HCT116 (cell line): ENCODE measurements at regions not wholly inside any gene's neighbourhood (a gene's known extent, or its start where the extent isn't known, plus 50 kb on each side); places are given as distances from the start of the nearest gene placed in this dataset.

Experiments used
- ATAC-seq: fragments of 200-7000 bp; cut with Tn5 transposase; 2 replicates; pipeline ENCODE4 v1.9.1; 2020; ENCODE audit warnings: mild to moderate bottlenecking, moderate library complexity
- BruUV-seq: library from RNA; stranded (reverse); fragments of 400-500 nt; replicated peaks from 2 replicates; lab custom pipeline; 2021; lab: Mats Ljungman, UMichigan
- CTCF ChIA-PET: fragments of 300-600 bp; sonication (Branson Sonifier 250); formaldehyde crosslinking; loops from one replicate; lab custom pipeline; 2021; ENCODE audit warnings: antibody characterized with exemption; lab: Charles Lee
- POLR2A ChIA-PET: fragments of 300-600, 350-600 bp; sonication (Branson Sonifier 250); formaldehyde crosslinking; loops from one replicate; lab custom pipeline; 2021; ENCODE audit warnings: antibody characterized with exemption; lab: Charles Lee
- RAD21 ChIA-PET, 2 experiments: fragments of 300-600 bp; sonication (Branson Sonifier 250); formaldehyde crosslinking; loops; one replicate each; lab custom pipeline; 2023; ENCODE audit warnings: low total read pairs in 2 of 2; ENCODE audit not compliant: uncharacterized antibody in 2 of 2, unreplicated experiment in 2 of 2, low non-redundant PET in 1 of 2; lab: Charles Lee
- DNase-seq: peaks from one replicate; pipeline ENCODE4 v3.0.0-alpha.2; 2010; ENCODE audit warnings: low read depth, low spot score
- H2AFZ ChIP-seq: fragments of 200-600 bp; shearing (Covaris generic), sonication (generic); 2 replicates; pipeline ENCODE4 v1.6.1; 2017; ENCODE audit warnings: low read depth, mixed run types, mixed read lengths, antibody characterized with exemption, low read length; ENCODE audit not compliant: poor library complexity, severe bottlenecking
- H3K27ac ChIP-seq: 2 replicates; pipeline ENCODE4 v1.5.1; 2012; ENCODE audit warnings: low read depth, low read length
- H3K27me3 ChIP-seq: fragments of 200-600 bp; sonication (generic); 2 replicates; pipeline ENCODE4 v1.6.1; 2016; ENCODE audit warnings: mixed run types, low read length, mixed read lengths; ENCODE audit not compliant: insufficient read depth
- H3K36me3 ChIP-seq, 2 experiments: fragments of 200-500 bp in 1 of 2; fragments of 200-600 bp in 1 of 2; sonication (Bioruptor generic) in 1 of 2; sonication (generic) in 1 of 2; 2 replicates each; pipeline versions ENCODE4 v1.5.1 to v1.6.1; 2014 to 2016; ENCODE audit warnings: low read length in 2 of 2, inconsistent platforms in 1 of 2, mixed read lengths in 1 of 2, mixed run types in 1 of 2; ENCODE audit not compliant: insufficient read depth in 2 of 2, control insufficient read depth in 1 of 2
- H3K4me1 ChIP-seq, 2 experiments: fragments of 200-600 bp in 1 of 2; sonication (generic) in 1 of 2; 2 replicates each; pipeline versions ENCODE4 v1.5.1 to v1.6.1; 2012 to 2017; ENCODE audit warnings: low read length in 2 of 2, inconsistent platforms in 1 of 2, mild to moderate bottlenecking in 1 of 2, mixed read lengths in 1 of 2, mixed run types in 1 of 2, moderate library complexity in 1 of 2; ENCODE audit not compliant: insufficient read depth in 2 of 2, control insufficient read depth in 1 of 2
- H3K4me2 ChIP-seq: fragments of 200-600 bp; sonication (generic); 2 replicates; pipeline ENCODE4 v1.6.1; 2017; ENCODE audit warnings: mixed run types, low read length, mixed read lengths
- H3K4me3 ChIP-seq, 2 experiments: fragments of 200-600 bp in 1 of 2; sonication (generic) in 1 of 2; replicated peaks in 1 of 2; 2 replicates each; pipeline ENCODE4 v1.5.1; 2011 to 2016; ENCODE audit warnings: low read length in 2 of 2, control low read depth in 1 of 2, low read depth in 1 of 2, mild to moderate bottlenecking in 1 of 2, mixed read lengths in 1 of 2, mixed run types in 1 of 2
- H3K79me2 ChIP-seq: fragments of 200-600 bp; sonication (generic); 2 replicates; pipeline ENCODE4 v1.6.1; 2017; ENCODE audit warnings: mild to moderate bottlenecking, mixed run types, low read length, moderate library complexity, mixed read lengths; ENCODE audit not compliant: insufficient read depth
- H3K9ac ChIP-seq: fragments of 200-600 bp; sonication (generic); 2 replicates; pipeline ENCODE4 v1.6.1; 2016; ENCODE audit warnings: low read length, mixed read lengths
- H3K9me2 ChIP-seq: fragments of 200-600 bp; sonication (generic), shearing (Covaris generic); 2 replicates; pipeline ENCODE4 v1.6.1; 2017; ENCODE audit warnings: mixed run types, mild to moderate bottlenecking, moderate library complexity; ENCODE audit not compliant: insufficient read depth
- H3K9me3 ChIP-seq, 2 experiments: fragments of 200-500 bp in 1 of 2; fragments of 200-600 bp in 1 of 2; sonication (Bioruptor generic) in 1 of 2; sonication (generic) in 1 of 2; 2 replicates each; pipeline ENCODE4 v1.6.1; 2014 to 2017; ENCODE audit warnings: low read length in 2 of 2, mixed read lengths in 2 of 2, inconsistent platforms in 1 of 2, low read depth in 1 of 2, mild to moderate bottlenecking in 1 of 2, mixed run types in 1 of 2, moderate library complexity in 1 of 2; ENCODE audit not compliant: control insufficient read depth in 1 of 2, insufficient read depth in 1 of 2
- H4K20me1 ChIP-seq: fragments of 200-600 bp; sonication (generic), shearing (Covaris generic); 2 replicates; pipeline ENCODE4 v1.6.1; 2017; ENCODE audit warnings: mixed run types, mild to moderate bottlenecking, moderate library complexity; ENCODE audit not compliant: insufficient read depth
- CBX3 ChIP-seq: IDR thresholded peaks from 2 replicates; pipeline ENCODE4 v1.6.1; 2012; ENCODE audit warnings: low read depth
- CEBPB ChIP-seq: IDR thresholded peaks from 2 replicates; pipeline ENCODE4 v1.6.1; 2012; ENCODE audit warnings: low read depth
- ELF1 ChIP-seq: IDR thresholded peaks from 2 replicates; pipeline ENCODE4 v1.6.1; 2012; ENCODE audit warnings: low read depth, borderline replicate concordance
- EZH2 ChIP-seq: fragments of 200-600 bp; sonication (generic); IDR thresholded peaks from 2 replicates; pipeline ENCODE4 v1.6.1; 2017; ENCODE audit warnings: antibody characterized with exemption, mixed run types
- POLR2AphosphoS5 ChIP-seq: IDR thresholded peaks from 2 replicates; pipeline ENCODE4 v1.6.1; 2011; ENCODE audit warnings: mild to moderate bottlenecking, low read depth, low read length, moderate library complexity
- SIN3A ChIP-seq: IDR thresholded peaks from 2 replicates; pipeline ENCODE4 v1.6.1; 2012; ENCODE audit warnings: low read depth
- TCF7L2 ChIP-seq: IDR thresholded peaks from 2 replicates; pipeline ENCODE4 v1.7.0; 2011; ENCODE audit warnings: borderline replicate concordance, inconsistent platforms; ENCODE audit not compliant: insufficient read depth, insufficient read length; ENCODE audit errors: extremely low read depth
- ZNF274 ChIP-seq: fragments of 200-500 bp; sonication (Bioruptor generic); IDR thresholded peaks from 2 replicates; pipeline ENCODE4 v1.6.1; 2014; ENCODE audit warnings: mild to moderate bottlenecking, low read depth, low read length, inconsistent platforms
- intact Hi-C: fragments of 100-400 bp; cut with micrococcal nuclease; formaldehyde crosslinking; loops from 2 replicates; pipeline ENCODE4 v1.10.0; 2022
- TF ChIP-seq, protein P1 (sequence below): IDR thresholded peaks from 2 replicates; pipeline ENCODE4 v1.6.1; 2012; ENCODE audit warnings: low read depth
- TF ChIP-seq, protein P2 (sequence below): IDR thresholded peaks from 2 replicates; pipeline ENCODE4 v1.6.1; 2012

- CTCF ChIA-PET: no interaction called here
- TF ChIP-seq CEBPB: no peak
- TF ChIP-seq, protein P1, sequence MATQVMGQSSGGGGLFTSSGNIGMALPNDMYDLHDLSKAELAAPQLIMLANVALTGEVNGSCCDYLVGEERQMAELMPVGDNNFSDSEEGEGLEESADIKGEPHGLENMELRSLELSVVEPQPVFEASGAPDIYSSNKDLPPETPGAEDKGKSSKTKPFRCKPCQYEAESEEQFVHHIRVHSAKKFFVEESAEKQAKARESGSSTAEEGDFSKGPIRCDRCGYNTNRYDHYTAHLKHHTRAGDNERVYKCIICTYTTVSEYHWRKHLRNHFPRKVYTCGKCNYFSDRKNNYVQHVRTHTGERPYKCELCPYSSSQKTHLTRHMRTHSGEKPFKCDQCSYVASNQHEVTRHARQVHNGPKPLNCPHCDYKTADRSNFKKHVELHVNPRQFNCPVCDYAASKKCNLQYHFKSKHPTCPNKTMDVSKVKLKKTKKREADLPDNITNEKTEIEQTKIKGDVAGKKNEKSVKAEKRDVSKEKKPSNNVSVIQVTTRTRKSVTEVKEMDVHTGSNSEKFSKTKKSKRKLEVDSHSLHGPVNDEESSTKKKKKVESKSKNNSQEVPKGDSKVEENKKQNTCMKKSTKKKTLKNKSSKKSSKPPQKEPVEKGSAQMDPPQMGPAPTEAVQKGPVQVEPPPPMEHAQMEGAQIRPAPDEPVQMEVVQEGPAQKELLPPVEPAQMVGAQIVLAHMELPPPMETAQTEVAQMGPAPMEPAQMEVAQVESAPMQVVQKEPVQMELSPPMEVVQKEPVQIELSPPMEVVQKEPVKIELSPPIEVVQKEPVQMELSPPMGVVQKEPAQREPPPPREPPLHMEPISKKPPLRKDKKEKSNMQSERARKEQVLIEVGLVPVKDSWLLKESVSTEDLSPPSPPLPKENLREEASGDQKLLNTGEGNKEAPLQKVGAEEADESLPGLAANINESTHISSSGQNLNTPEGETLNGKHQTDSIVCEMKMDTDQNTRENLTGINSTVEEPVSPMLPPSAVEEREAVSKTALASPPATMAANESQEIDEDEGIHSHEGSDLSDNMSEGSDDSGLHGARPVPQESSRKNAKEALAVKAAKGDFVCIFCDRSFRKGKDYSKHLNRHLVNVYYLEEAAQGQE: no peak
- TF ChIP-seq, protein P2, sequence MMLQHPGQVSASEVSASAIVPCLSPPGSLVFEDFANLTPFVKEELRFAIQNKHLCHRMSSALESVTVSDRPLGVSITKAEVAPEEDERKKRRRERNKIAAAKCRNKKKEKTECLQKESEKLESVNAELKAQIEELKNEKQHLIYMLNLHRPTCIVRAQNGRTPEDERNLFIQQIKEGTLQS: no peak
- TF ChIP-seq ZNF274: no peak
- TF ChIP-seq ELF1: no peak
- no peak for TF ChIP-seq TCF7L2
- no peak for TF ChIP-seq EZH2
- no peak for TF ChIP-seq SIN3A
- TF ChIP-seq CBX3: no peak
- TF ChIP-seq POLR2AphosphoS5: no peak
- TF ChIP-seq, all 23 proteins: peak for 0
- Histone ChIP-seq H3K9me2 (no peaks in the 10 kb centered on the region), H3K9me3 (no peaks in the 10 kb centered on the region), H3K4me1 (no peaks in the 10 kb centered on the region), H3K27me3 (no peaks in the 10 kb centered on the region), H3K27ac (no peak overlapping the region), H3K36me3 (no peaks in the 10 kb centered on the region), H3K4me3 (no peak overlapping the region), H4K20me1 (no peaks in the 10 kb centered on the region), H3K79me2 (no peaks in the 10 kb centered on the region), H3K4me2 (no peak overlapping the region), H3K9ac (no peak overlapping the region), H2AFZ (no peak overlapping the region)
- POLR2A ChIA-PET: no interaction called here
- no peak for DNase-seq
- RAD21 ChIA-PET: no interaction called here
- no peak for ATAC-seq
- intact Hi-C loops: no loop called here
- no TSS peak for BruUV-seq
Observed at GRCh38 chr2:200107514-200108217, 152.3 kb downstream of the MAIP1 start.
